HCT116 (cell line): ENCODE measurements at regions not wholly inside any gene's neighbourhood (a gene's known extent, or its start where the extent isn't known, plus 50 kb on each side); places are given as distances from the start of the nearest gene placed in this dataset.

Experiments
- ATAC-seq: fragments of 200-7000 bp; cut with Tn5 transposase; 2 replicates; pipeline ENCODE4 v1.9.1; 2020; ENCODE audit warnings: mild to moderate bottlenecking, moderate library complexity
- BruUV-seq: library from RNA; stranded (reverse); fragments of 400-500 nt; replicated peaks from 2 replicates; lab custom pipeline; 2021; lab: Mats Ljungman, UMichigan
- CTCF ChIA-PET: fragments of 300-600 bp; sonication (Branson Sonifier 250); formaldehyde crosslinking; loops from one replicate; lab custom pipeline; 2021; ENCODE audit warnings: antibody characterized with exemption; lab: Charles Lee
- POLR2A ChIA-PET: fragments of 300-600, 350-600 bp; sonication (Branson Sonifier 250); formaldehyde crosslinking; loops from one replicate; lab custom pipeline; 2021; ENCODE audit warnings: antibody characterized with exemption; lab: Charles Lee
- RAD21 ChIA-PET, 2 experiments: fragments of 300-600 bp; sonication (Branson Sonifier 250); formaldehyde crosslinking; loops; one replicate each; lab custom pipeline; 2023; ENCODE audit warnings: low total read pairs in 2 of 2; ENCODE audit not compliant: uncharacterized antibody in 2 of 2, unreplicated experiment in 2 of 2, low non-redundant PET in 1 of 2; lab: Charles Lee
- DNase-seq: peaks from one replicate; pipeline ENCODE4 v3.0.0-alpha.2; 2010; ENCODE audit warnings: low read depth, low spot score
- H2AFZ ChIP-seq: fragments of 200-600 bp; shearing (Covaris generic), sonication (generic); 2 replicates; pipeline ENCODE4 v1.6.1; 2017; ENCODE audit warnings: low read depth, mixed run types, mixed read lengths, antibody characterized with exemption, low read length; ENCODE audit not compliant: poor library complexity, severe bottlenecking
- H3K27ac ChIP-seq: 2 replicates; pipeline ENCODE4 v1.5.1; 2012; ENCODE audit warnings: low read depth, low read length
- H3K27me3 ChIP-seq: fragments of 200-600 bp; sonication (generic); 2 replicates; pipeline ENCODE4 v1.6.1; 2016; ENCODE audit warnings: mixed run types, low read length, mixed read lengths; ENCODE audit not compliant: insufficient read depth
- H3K36me3 ChIP-seq, 2 experiments: fragments of 200-500 bp in 1 of 2; fragments of 200-600 bp in 1 of 2; sonication (Bioruptor generic) in 1 of 2; sonication (generic) in 1 of 2; 2 replicates each; pipeline versions ENCODE4 v1.5.1 to v1.6.1; 2014 to 2016; ENCODE audit warnings: low read length in 2 of 2, inconsistent platforms in 1 of 2, mixed read lengths in 1 of 2, mixed run types in 1 of 2; ENCODE audit not compliant: insufficient read depth in 2 of 2, control insufficient read depth in 1 of 2
- H3K4me1 ChIP-seq, 2 experiments: fragments of 200-600 bp in 1 of 2; sonication (generic) in 1 of 2; 2 replicates each; pipeline versions ENCODE4 v1.5.1 to v1.6.1; 2012 to 2017; ENCODE audit warnings: low read length in 2 of 2, inconsistent platforms in 1 of 2, mild to moderate bottlenecking in 1 of 2, mixed read lengths in 1 of 2, mixed run types in 1 of 2, moderate library complexity in 1 of 2; ENCODE audit not compliant: insufficient read depth in 2 of 2, control insufficient read depth in 1 of 2
- H3K4me2 ChIP-seq: fragments of 200-600 bp; sonication (generic); 2 replicates; pipeline ENCODE4 v1.6.1; 2017; ENCODE audit warnings: mixed run types, low read length, mixed read lengths
- H3K4me3 ChIP-seq, 2 experiments: fragments of 200-600 bp in 1 of 2; sonication (generic) in 1 of 2; replicated peaks in 1 of 2; 2 replicates each; pipeline ENCODE4 v1.5.1; 2011 to 2016; ENCODE audit warnings: low read length in 2 of 2, control low read depth in 1 of 2, low read depth in 1 of 2, mild to moderate bottlenecking in 1 of 2, mixed read lengths in 1 of 2, mixed run types in 1 of 2
- H3K79me2 ChIP-seq: fragments of 200-600 bp; sonication (generic); 2 replicates; pipeline ENCODE4 v1.6.1; 2017; ENCODE audit warnings: mild to moderate bottlenecking, mixed run types, low read length, moderate library complexity, mixed read lengths; ENCODE audit not compliant: insufficient read depth
- H3K9ac ChIP-seq: fragments of 200-600 bp; sonication (generic); 2 replicates; pipeline ENCODE4 v1.6.1; 2016; ENCODE audit warnings: low read length, mixed read lengths
- H3K9me2 ChIP-seq: fragments of 200-600 bp; sonication (generic), shearing (Covaris generic); 2 replicates; pipeline ENCODE4 v1.6.1; 2017; ENCODE audit warnings: mixed run types, mild to moderate bottlenecking, moderate library complexity; ENCODE audit not compliant: insufficient read depth
- H3K9me3 ChIP-seq, 2 experiments: fragments of 200-500 bp in 1 of 2; fragments of 200-600 bp in 1 of 2; sonication (Bioruptor generic) in 1 of 2; sonication (generic) in 1 of 2; 2 replicates each; pipeline ENCODE4 v1.6.1; 2014 to 2017; ENCODE audit warnings: low read length in 2 of 2, mixed read lengths in 2 of 2, inconsistent platforms in 1 of 2, low read depth in 1 of 2, mild to moderate bottlenecking in 1 of 2, mixed run types in 1 of 2, moderate library complexity in 1 of 2; ENCODE audit not compliant: control insufficient read depth in 1 of 2, insufficient read depth in 1 of 2
- H4K20me1 ChIP-seq: fragments of 200-600 bp; sonication (generic), shearing (Covaris generic); 2 replicates; pipeline ENCODE4 v1.6.1; 2017; ENCODE audit warnings: mixed run types, mild to moderate bottlenecking, moderate library complexity; ENCODE audit not compliant: insufficient read depth
- ATF3 ChIP-seq: IDR thresholded peaks from 2 replicates; pipeline ENCODE4 v1.6.1; 2012
- CBX3 ChIP-seq: IDR thresholded peaks from 2 replicates; pipeline ENCODE4 v1.6.1; 2012; ENCODE audit warnings: low read depth
- CEBPB ChIP-seq: IDR thresholded peaks from 2 replicates; pipeline ENCODE4 v1.6.1; 2012; ENCODE audit warnings: low read depth
- CTCF ChIP-seq, 3 experiments: fragments of 200-600 bp in 1 of 3; sonication (generic) in 1 of 3; IDR thresholded peaks in 2 of 3; conservative IDR thresholded peaks in 1 of 3; 2 replicates each; pipeline ENCODE4 v1.5.1; 2012 to 2017; ENCODE audit warnings: low read depth in 2 of 3, low read length in 2 of 3, antibody characterized with exemption in 1 of 3, borderline replicate concordance in 1 of 3, control low read depth in 1 of 3, mild to moderate bottlenecking in 1 of 3, mixed read lengths in 1 of 3, mixed run types in 1 of 3, moderate library complexity in 1 of 3; ENCODE audit not compliant: insufficient read depth in 1 of 3
- EGR1 ChIP-seq: IDR thresholded peaks from 2 replicates; pipeline ENCODE4 v1.6.1; 2012; ENCODE audit warnings: low read depth
- ELF1 ChIP-seq: IDR thresholded peaks from 2 replicates; pipeline ENCODE4 v1.6.1; 2012; ENCODE audit warnings: low read depth, borderline replicate concordance
- EZH2 ChIP-seq: fragments of 200-600 bp; sonication (generic); IDR thresholded peaks from 2 replicates; pipeline ENCODE4 v1.6.1; 2017; ENCODE audit warnings: antibody characterized with exemption, mixed run types
- EZH2phosphoT487 ChIP-seq: fragments of 200-600 bp; IDR thresholded peaks from 2 replicates; pipeline ENCODE4 v1.6.1; 2018; ENCODE audit warnings: antibody characterized with exemption, borderline replicate concordance
- JUND ChIP-seq: IDR thresholded peaks from 2 replicates; pipeline ENCODE4 v1.6.1; 2012
- MAX ChIP-seq: IDR thresholded peaks from 2 replicates; pipeline ENCODE4 v1.6.1; 2012
- POLR2AphosphoS5 ChIP-seq: IDR thresholded peaks from 2 replicates; pipeline ENCODE4 v1.6.1; 2011; ENCODE audit warnings: mild to moderate bottlenecking, low read depth, low read length, moderate library complexity
- SIN3A ChIP-seq: IDR thresholded peaks from 2 replicates; pipeline ENCODE4 v1.6.1; 2012; ENCODE audit warnings: low read depth
- SP1 ChIP-seq: IDR thresholded peaks from 2 replicates; pipeline ENCODE4 v1.6.1; 2012; ENCODE audit warnings: low read depth
- SRF ChIP-seq: IDR thresholded peaks from 2 replicates; pipeline ENCODE4 v1.6.1; 2012; ENCODE audit warnings: low read depth
- TCF7L2 ChIP-seq: IDR thresholded peaks from 2 replicates; pipeline ENCODE4 v1.7.0; 2011; ENCODE audit warnings: borderline replicate concordance, inconsistent platforms; ENCODE audit not compliant: insufficient read depth, insufficient read length; ENCODE audit errors: extremely low read depth
- YY1 ChIP-seq: IDR thresholded peaks from 2 replicates; pipeline ENCODE4 v1.6.1; 2011; ENCODE audit warnings: low read length, low read depth, moderate library complexity, mild to moderate bottlenecking; ENCODE audit not compliant: insufficient replicate concordance; ENCODE audit errors: extremely low read depth
- ZBTB33 ChIP-seq: IDR thresholded peaks from 2 replicates; pipeline ENCODE4 v1.6.1; 2011; ENCODE audit warnings: mild to moderate bottlenecking, low read length, moderate library complexity; ENCODE audit not compliant: insufficient replicate concordance; ENCODE audit errors: extremely low read depth
- ZFX ChIP-seq: fragments of 450-650 bp; IDR thresholded peaks from 2 replicates; pipeline ENCODE4 v1.6.1; 2017
- ZNF274 ChIP-seq: fragments of 200-500 bp; sonication (Bioruptor generic); IDR thresholded peaks from 2 replicates; pipeline ENCODE4 v1.6.1; 2014; ENCODE audit warnings: mild to moderate bottlenecking, low read depth, low read length, inconsistent platforms
- intact Hi-C: fragments of 100-400 bp; cut with micrococcal nuclease; formaldehyde crosslinking; loops from 2 replicates; pipeline ENCODE4 v1.10.0; 2022
- TF ChIP-seq, protein P1 (sequence below): IDR thresholded peaks from 2 replicates; pipeline ENCODE4 v1.6.1; 2012; ENCODE audit warnings: low read depth

- Histone ChIP-seq H3K27me3 (no peaks in the 10 kb centered on the region), H3K9ac (no peak overlapping the region), H2AFZ (no peak overlapping the region), H3K4me2 (no peak overlapping the region), H3K9me2 (no peaks in the 10 kb centered on the region), H4K20me1 (no peaks in the 10 kb centered on the region), H3K79me2 (no peaks in the 10 kb centered on the region), H3K9me3 (no peaks in the 10 kb centered on the region), H3K27ac (no peak overlapping the region), H3K4me1 (peaks cover 6 to 13% of the 10 kb centered on the region in 2 experiments; a peak in 2 of 4 replicates), H3K4me3 (no peak overlapping the region), H3K36me3 (no peaks in the 10 kb centered on the region)
- DNase-seq (no peak), ATAC-seq (no peak)
- POLR2A ChIA-PET, result no interaction called here
- CTCF ChIA-PET, result no interaction called here
- RAD21 ChIA-PET, result interaction anchor here in 1 of 2 experiments (0.5 kb wide), 1 partner anchor 46 kb away, joined by 4 read pairs; no protein-coding TSS in a partner anchor
- no TSS peak for BruUV-seq
- TF ChIP-seq, protein P1, sequence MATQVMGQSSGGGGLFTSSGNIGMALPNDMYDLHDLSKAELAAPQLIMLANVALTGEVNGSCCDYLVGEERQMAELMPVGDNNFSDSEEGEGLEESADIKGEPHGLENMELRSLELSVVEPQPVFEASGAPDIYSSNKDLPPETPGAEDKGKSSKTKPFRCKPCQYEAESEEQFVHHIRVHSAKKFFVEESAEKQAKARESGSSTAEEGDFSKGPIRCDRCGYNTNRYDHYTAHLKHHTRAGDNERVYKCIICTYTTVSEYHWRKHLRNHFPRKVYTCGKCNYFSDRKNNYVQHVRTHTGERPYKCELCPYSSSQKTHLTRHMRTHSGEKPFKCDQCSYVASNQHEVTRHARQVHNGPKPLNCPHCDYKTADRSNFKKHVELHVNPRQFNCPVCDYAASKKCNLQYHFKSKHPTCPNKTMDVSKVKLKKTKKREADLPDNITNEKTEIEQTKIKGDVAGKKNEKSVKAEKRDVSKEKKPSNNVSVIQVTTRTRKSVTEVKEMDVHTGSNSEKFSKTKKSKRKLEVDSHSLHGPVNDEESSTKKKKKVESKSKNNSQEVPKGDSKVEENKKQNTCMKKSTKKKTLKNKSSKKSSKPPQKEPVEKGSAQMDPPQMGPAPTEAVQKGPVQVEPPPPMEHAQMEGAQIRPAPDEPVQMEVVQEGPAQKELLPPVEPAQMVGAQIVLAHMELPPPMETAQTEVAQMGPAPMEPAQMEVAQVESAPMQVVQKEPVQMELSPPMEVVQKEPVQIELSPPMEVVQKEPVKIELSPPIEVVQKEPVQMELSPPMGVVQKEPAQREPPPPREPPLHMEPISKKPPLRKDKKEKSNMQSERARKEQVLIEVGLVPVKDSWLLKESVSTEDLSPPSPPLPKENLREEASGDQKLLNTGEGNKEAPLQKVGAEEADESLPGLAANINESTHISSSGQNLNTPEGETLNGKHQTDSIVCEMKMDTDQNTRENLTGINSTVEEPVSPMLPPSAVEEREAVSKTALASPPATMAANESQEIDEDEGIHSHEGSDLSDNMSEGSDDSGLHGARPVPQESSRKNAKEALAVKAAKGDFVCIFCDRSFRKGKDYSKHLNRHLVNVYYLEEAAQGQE, result no peak
- TF ChIP-seq SP1 (no peak), ZFX (no peak), ZNF274 (no peak), EZH2 (no peak), ELF1 (no peak), CTCF (IDR thresholded peaks at IDR 0.05 in 2 of 3, conservative IDR thresholded peaks at IDR 0.05 in 1 of 3; ENCODE audit: borderline replicate concordance in 1 of 3, insufficient read depth in 1 of 3, low read depth in 2 of 3, low read length in 2 of 3) (no peak), ATF3 (no peak), CBX3 (no peak), EZH2phosphoT487 (no peak), MAX (no peak), SRF (no peak), ZBTB33 (no peak), JUND (no peak), EGR1 (no peak), YY1 (no peak), SIN3A (no peak), POLR2AphosphoS5 (no peak), CEBPB (no peak), TCF7L2 (no peak)
- intact Hi-C loops, result no loop called here
These were observed 190.3 kb downstream of the TM9SF2 start for GRCh38 chr13:99691552-99691951.
